NT2/D1 (cell line): ENCODE measurements at regions not wholly inside any gene's neighbourhood (a gene's known extent, or its start where the extent isn't known, plus 50 kb on each side); places are given as distances from the start of the nearest gene placed in this dataset.

Source experiments
- SUZ12 ChIP-seq: IDR thresholded peaks from 2 replicates; pipeline ENCODE4 v1.6.1; 2011; ENCODE audit not compliant: insufficient read length, insufficient read depth; ENCODE audit errors: extremely low read depth
- YY1 ChIP-seq: IDR thresholded peaks from 2 replicates; pipeline ENCODE4 v1.6.1; 2011; ENCODE audit not compliant: insufficient read length, insufficient read depth

DNA sequence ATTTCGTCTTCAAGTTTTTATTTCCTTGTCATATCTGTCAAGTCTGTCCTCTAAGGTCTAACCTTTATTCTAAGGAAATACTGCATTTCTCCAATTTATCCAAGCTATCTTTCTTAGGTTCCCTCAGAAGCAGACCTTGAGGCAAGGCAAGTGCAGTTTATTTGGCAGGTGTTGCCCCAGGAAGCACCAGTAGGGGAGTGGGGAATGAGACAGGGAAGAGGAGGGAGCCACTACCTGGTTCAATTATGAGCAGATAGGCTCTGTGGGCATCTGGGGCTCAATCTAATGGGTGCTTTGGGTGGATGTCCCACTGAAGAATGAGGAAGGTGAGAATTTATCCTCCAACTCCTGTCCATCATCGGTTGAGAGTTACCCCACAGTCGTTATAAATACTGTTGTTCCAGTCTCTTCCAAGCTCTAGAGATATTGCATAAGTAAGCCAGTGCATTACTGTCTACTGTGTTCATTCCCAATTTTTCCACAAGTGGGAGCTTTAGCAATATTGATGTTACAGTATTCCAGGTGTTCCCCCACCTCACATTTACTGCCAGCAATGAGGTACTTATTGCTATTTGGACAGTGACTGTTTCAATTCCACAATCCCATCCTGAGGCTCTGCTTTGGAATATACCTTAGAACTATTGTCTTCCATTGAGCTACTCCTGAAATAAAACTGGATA lies 154.9 kb upstream of the CEP126 start:
- TF ChIP-seq SUZ12, result no peak
- TF ChIP-seq YY1, result no peak
